ENCODE measurements at regions not wholly inside any gene's neighbourhood (a gene's known extent, or its start where the extent isn't known, plus 50 kb on each side); places are given as distances from the start of the nearest gene placed in this dataset.

- ATAC-seq (ENCODE audit: low read depth): no peak
- POLR2A ChIA-PET: no interaction called here
Measured at GRCh38 chr14:55889124-55889523, 229.1 kb upstream of the PELI2 start.

GRCh38 chr14:55891692-55892091 lies 226.5 kb upstream of the PELI2 start:
- H3K9me3 Mint-ChIP-seq: no peaks in the 10 kb centered on the region

More at GRCh38 chr14:55889124-55889523, 229.1 kb upstream of the PELI2 start:
- H3K36me3 Mint-ChIP-seq: no peaks in the 10 kb centered on the region
- H3K27me3 Mint-ChIP-seq: peaks cover 21% of the 10 kb centered on the region
- DNase-seq: no peak
- no peak overlapping the region for H3K4me3 Mint-ChIP-seq
- H3K9me3 Mint-ChIP-seq: no peaks in the 10 kb centered on the region
- H3K27ac Mint-ChIP-seq: no peak overlapping the region
- no peaks in the 10 kb centered on the region for H3K4me1 Mint-ChIP-seq

GRCh38 chr14:55892906-55893305 lies 225.3 kb upstream of the PELI2 start:
- peaks cover 9% of the 10 kb centered on the region for H3K27me3 Mint-ChIP-seq
- H3K9me3 Mint-ChIP-seq: no peaks in the 10 kb centered on the region
- no peak overlapping the region for H3K27ac Mint-ChIP-seq
- no peaks in the 10 kb centered on the region for H3K36me3 Mint-ChIP-seq
- DNase-seq (no peak), ATAC-seq (ENCODE audit: low read depth) (no peak)
- POLR2A ChIA-PET: no interaction called here
- no peak overlapping the region for H3K4me3 Mint-ChIP-seq
- no peaks in the 10 kb centered on the region for H3K4me1 Mint-ChIP-seq

More at GRCh38 chr14:55891692-55892091, 226.5 kb upstream of the PELI2 start:
- DNase-seq: no peak
- POLR2A ChIA-PET: no interaction called here
- H3K4me3 Mint-ChIP-seq: no peak overlapping the region
- no peaks in the 10 kb centered on the region for H3K36me3 Mint-ChIP-seq
- H3K4me1 Mint-ChIP-seq: no peaks in the 10 kb centered on the region
- no peak overlapping the region for H3K27ac Mint-ChIP-seq
- no peak for ATAC-seq (ENCODE audit: low read depth)
- peaks cover 14% of the 10 kb centered on the region for H3K27me3 Mint-ChIP-seq

DNA sequence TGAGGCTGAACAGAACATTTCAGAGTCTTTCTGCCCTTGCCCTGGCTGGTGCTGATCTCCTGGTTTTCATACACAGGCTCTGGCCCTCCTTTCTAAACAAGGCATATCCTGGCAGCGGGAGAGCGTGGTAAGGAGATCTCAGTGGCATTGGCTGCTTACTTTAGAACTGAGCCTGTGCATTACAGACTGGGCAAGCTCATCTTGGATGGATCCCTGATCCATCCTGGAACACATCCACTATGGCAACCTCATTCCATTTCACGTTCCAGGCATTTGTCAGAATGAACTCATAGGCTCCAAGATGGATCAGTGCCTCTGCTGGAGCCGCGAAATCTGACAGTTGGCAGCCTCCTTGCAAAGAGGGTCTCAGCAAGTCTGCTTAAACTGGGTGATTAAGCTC lies 224.5 kb upstream of the PELI2 start:
- POLR2A ChIA-PET: no interaction called here
- Mint-ChIP-seq H3K27me3 (peaks cover 8% of the 10 kb centered on the region), H3K4me1 (no peaks in the 10 kb centered on the region), H3K36me3 (no peaks in the 10 kb centered on the region), H3K27ac (no peak overlapping the region), H3K4me3 (no peak overlapping the region), H3K9me3 (no peaks in the 10 kb centered on the region)
- no peak for DNase-seq
- no peak for ATAC-seq (ENCODE audit: low read depth)

GRCh38 chr14:55897031-55897430 lies 221.2 kb upstream of the PELI2 start:
- H3K4me3 Mint-ChIP-seq: no peak overlapping the region
- peaks cover 2% of the 10 kb centered on the region for H3K27me3 Mint-ChIP-seq
- no peak for ATAC-seq (ENCODE audit: low read depth)
- no peaks in the 10 kb centered on the region for H3K36me3 Mint-ChIP-seq
- H3K4me1 Mint-ChIP-seq: peaks cover 2% of the 10 kb centered on the region
- no peaks in the 10 kb centered on the region for H3K9me3 Mint-ChIP-seq
- DNase-seq: no peak
- H3K27ac Mint-ChIP-seq: no peak overlapping the region
- POLR2A ChIA-PET: no interaction called here

DNA sequence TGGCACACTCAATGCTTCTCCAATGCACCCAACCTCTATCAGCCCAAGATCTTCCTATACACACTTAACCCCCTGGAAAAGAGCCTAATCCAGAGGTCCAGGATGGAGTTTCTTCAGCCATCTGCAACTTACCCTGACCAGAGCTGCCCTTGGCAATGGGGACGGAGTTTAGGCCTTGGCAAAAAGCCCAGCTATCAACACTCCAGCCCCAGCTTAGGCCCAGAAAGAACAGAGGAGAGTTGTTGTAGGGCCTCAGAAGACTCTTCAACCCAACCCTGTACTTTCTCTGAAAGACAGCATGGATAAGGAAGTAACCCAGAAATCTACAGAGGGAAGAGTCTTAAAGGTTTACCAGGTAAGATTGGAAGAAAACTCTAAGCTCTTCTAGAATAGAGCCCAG lies 219.3 kb upstream of the PELI2 start:
- no peak for DNase-seq

GRCh38 chr14:55899531-55899930 lies 218.7 kb upstream of the PELI2 start:
- H3K4me1 Mint-ChIP-seq: peaks cover 2% of the 10 kb centered on the region
- H3K4me3 Mint-ChIP-seq: no peak overlapping the region
- H3K27me3 Mint-ChIP-seq: no peaks in the 10 kb centered on the region

More for the DNA sequence above, 219.3 kb upstream of the PELI2 start:
- Mint-ChIP-seq H3K36me3 (no peaks in the 10 kb centered on the region), H3K27me3 (no peaks in the 10 kb centered on the region), H3K9me3 (no peaks in the 10 kb centered on the region), H3K27ac (no peak overlapping the region), H3K4me3 (no peak overlapping the region), H3K4me1 (peaks cover 2% of the 10 kb centered on the region)
- POLR2A ChIA-PET: no interaction called here
- no peak for ATAC-seq (ENCODE audit: low read depth)

DNA sequence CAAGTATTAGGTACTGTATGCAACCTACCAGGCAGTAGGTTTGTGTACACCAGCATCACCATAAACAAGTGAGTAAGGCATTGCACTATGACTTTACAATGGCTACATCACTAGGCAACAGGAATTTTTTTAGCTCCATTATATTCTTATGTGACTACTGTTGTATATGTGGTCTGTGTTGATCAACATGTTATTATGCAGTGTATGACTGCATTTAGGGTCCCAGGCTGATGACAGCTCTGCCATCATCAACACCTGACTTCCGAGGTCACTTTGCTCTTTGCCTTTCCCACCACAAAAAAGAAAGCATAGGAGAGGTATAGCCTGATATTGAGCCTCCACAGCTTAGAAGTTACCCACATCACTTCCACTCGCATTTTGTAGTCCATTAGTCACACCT lies 217.5 kb upstream of the PELI2 start:
- Mint-ChIP-seq H3K9me3 (no peaks in the 10 kb centered on the region), H3K4me1 (peaks cover 2% of the 10 kb centered on the region), H3K27me3 (no peaks in the 10 kb centered on the region), H3K4me3 (no peak overlapping the region), H3K27ac (no peak overlapping the region), H3K36me3 (no peaks in the 10 kb centered on the region)
- POLR2A ChIA-PET: no interaction called here
- no peak for DNase-seq
- ATAC-seq (ENCODE audit: low read depth): no peak

More at GRCh38 chr14:55899531-55899930, 218.7 kb upstream of the PELI2 start:
- POLR2A ChIA-PET: no interaction called here
- DNase-seq (no peak), ATAC-seq (ENCODE audit: low read depth) (no peak)
- H3K9me3 Mint-ChIP-seq: no peaks in the 10 kb centered on the region
- no peak overlapping the region for H3K27ac Mint-ChIP-seq
- no peaks in the 10 kb centered on the region for H3K36me3 Mint-ChIP-seq

DNA sequence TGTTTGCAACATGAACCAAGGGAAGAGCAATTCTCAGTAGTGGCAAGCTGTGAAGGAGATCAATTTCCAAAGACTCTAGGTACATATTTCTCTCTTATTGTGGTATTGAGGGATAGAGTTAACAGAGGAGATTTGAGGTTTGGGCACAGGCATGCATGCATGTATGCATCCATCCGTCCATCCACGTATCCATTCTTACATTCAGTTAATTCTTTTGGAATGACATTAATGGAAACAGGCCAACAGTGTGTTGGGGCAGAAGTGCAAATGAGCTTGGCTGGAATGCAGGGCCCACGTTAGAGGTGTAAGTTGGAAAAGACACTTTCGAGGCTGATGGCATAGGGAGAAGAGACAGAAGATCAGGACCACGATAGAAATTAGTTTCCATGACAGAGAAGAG lies 216.9 kb upstream of the PELI2 start:
- Mint-ChIP-seq H3K27ac (no peak overlapping the region), H3K4me3 (no peak overlapping the region), H3K9me3 (no peaks in the 10 kb centered on the region), H3K27me3 (no peaks in the 10 kb centered on the region), H3K36me3 (no peaks in the 10 kb centered on the region), H3K4me1 (peaks cover 2% of the 10 kb centered on the region)
- ATAC-seq (ENCODE audit: low read depth) (no peak), DNase-seq (no peak)
- POLR2A ChIA-PET: no interaction called here

DNA sequence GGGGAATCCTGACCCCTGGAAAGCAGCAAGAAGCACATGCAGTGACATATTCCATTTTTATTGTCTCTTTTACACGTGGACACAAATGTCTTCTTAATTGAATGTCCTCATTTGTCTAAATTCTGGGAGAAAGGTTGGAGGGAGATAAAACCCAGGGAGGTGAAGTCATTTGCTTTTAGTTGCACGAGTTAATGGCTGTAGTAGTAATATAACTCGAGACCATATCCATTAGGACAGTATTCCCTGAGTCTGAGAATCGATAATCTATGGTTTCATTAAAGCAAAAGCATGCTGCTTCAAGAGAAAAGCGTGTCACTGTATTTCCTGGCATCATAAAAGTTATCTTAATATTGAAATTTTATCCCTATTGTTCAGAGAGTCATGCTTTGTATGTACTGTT lies 216.0 kb upstream of the PELI2 start:
- no peak overlapping the region for H3K27ac Mint-ChIP-seq
- H3K4me1 Mint-ChIP-seq: peaks cover 2% of the 10 kb centered on the region
- H3K9me3 Mint-ChIP-seq: no peaks in the 10 kb centered on the region
- H3K4me3 Mint-ChIP-seq: no peak overlapping the region
- no peak for ATAC-seq (ENCODE audit: low read depth)
- POLR2A ChIA-PET: no interaction called here
- H3K36me3 Mint-ChIP-seq: no peaks in the 10 kb centered on the region
- DNase-seq: no peak
- H3K27me3 Mint-ChIP-seq: no peaks in the 10 kb centered on the region

DNA sequence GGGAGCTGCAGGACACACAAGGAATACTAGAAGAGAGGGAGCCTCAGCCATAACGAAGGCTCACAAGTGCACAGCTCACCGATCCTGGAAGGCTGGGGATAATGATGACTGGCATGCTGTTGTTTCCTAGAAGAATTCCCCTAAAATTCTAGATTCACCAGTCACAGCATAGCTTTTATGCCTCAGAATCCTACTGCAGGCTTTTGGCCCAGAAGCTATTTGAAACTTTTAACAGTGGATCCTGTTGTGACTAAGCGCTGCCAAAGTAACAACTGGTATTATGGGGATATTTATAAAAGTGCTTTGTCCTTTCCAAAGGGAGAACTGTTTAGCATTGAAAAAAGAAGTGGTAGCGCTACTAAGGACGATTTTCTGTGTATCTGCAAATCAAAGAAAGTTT lies 214.1 kb upstream of the PELI2 start:
- POLR2A ChIA-PET: no interaction called here
- Mint-ChIP-seq H3K9me3 (no peaks in the 10 kb centered on the region), H3K27ac (no peak overlapping the region), H3K36me3 (no peaks in the 10 kb centered on the region), H3K27me3 (peaks cover 3% of the 10 kb centered on the region), H3K4me3 (no peak overlapping the region), H3K4me1 (peaks cover 2% of the 10 kb centered on the region)
- ATAC-seq (ENCODE audit: low read depth): no peak
- DNase-seq: no peak

DNA sequence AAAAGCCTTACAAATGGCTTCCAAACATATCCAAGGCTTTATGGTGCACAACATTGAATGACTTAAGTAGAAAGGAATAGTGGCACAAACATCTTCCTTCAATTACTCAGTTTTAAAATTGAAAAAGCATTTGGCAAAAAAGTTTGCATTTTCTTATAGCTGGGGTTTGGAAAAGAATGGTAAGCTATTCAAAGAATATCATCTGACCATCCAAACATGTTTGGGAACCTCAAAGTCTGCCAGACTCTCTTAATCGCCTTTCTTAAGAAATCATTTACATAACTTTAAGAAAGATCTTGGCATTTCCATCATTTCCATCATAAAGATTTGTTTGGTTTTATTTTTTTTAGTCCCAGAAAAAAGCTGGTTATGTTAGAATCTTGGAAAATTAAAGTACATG lies 210.1 kb upstream of the PELI2 start:
- Mint-ChIP-seq H3K4me1 (no peaks in the 10 kb centered on the region), H3K36me3 (no peaks in the 10 kb centered on the region), H3K27ac (no peak overlapping the region), H3K27me3 (peaks cover 3% of the 10 kb centered on the region), H3K9me3 (no peaks in the 10 kb centered on the region), H3K4me3 (no peak overlapping the region)
- POLR2A ChIA-PET: no interaction called here
- DNase-seq: no peak
- no peak for ATAC-seq (ENCODE audit: low read depth)

GRCh38 chr14:55909879-55910278 lies 208.3 kb upstream of the PELI2 start:
- Mint-ChIP-seq H3K9me3 (no peaks in the 10 kb centered on the region), H3K4me3 (no peak overlapping the region), H3K4me1 (no peaks in the 10 kb centered on the region), H3K27ac (no peak overlapping the region), H3K36me3 (no peaks in the 10 kb centered on the region), H3K27me3 (peaks cover 8% of the 10 kb centered on the region)
- DNase-seq (no peak), ATAC-seq (ENCODE audit: low read depth) (no peak)
- POLR2A ChIA-PET: no interaction called here

DNA sequence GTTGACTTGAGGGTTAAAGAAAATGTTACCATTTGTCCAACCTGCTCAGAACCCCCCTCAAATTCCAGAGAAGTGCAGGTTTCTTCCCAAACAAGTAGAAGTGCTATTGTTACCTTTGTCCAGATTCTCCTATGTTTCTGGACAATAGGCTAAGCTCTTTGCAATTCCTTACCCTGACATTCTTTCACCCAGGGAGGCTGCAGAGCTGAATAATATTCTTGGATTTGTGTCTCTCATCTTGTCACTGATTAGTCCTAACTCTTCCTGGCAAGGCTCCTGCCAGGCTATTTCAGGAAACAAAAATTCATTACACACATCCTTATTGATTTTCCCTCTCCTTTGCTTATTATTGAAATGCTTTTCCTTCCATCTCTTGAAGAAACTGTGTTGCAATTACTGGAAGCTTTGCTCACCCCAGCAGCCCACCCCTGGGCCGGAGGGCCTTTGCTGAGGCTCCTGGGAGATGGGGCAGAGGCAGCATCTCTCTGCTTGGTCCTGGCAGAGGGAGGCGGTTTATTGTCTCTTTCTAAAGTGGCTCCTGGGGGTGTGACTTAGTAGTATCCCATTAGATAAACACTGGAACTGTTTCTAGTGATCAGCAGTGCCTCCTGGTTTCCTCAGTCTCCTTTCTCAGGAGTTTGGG lies 207.5 kb upstream of the PELI2 start:
- DNase-seq (no peak), ATAC-seq (ENCODE audit: low read depth) (no peak)
- Mint-ChIP-seq H3K27me3 (peaks cover 8% of the 10 kb centered on the region), H3K27ac (no peak overlapping the region), H3K9me3 (no peaks in the 10 kb centered on the region), H3K4me1 (no peaks in the 10 kb centered on the region), H3K36me3 (no peaks in the 10 kb centered on the region), H3K4me3 (no peak overlapping the region)
- POLR2A ChIA-PET: no interaction called here

DNA sequence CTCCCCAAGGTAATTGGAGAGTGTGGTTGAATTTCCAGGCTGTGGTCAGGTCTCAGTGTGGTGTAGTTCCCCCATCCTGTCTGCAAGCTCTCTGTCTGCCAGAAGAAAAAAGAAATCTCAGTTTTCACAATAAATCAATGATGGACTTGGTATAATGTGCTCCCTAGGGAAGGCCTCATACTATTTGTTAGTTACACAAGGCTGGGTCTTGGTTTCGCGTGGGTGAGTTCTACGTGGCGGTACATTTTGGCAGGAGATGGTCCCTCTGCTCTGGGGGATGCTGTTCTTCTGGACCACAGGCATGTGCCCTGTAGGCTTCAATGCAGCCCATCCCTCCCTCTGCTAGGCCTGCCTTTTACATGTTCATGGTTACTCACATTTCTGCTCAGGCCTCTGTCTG lies 206.4 kb upstream of the PELI2 start:
- no peaks in the 10 kb centered on the region for H3K4me1 Mint-ChIP-seq
- H3K27me3 Mint-ChIP-seq: peaks cover 8% of the 10 kb centered on the region
- ATAC-seq (ENCODE audit: low read depth) (no peak), DNase-seq (no peak)
- no peak overlapping the region for H3K27ac Mint-ChIP-seq
- no peak overlapping the region for H3K4me3 Mint-ChIP-seq
- H3K9me3 Mint-ChIP-seq: no peaks in the 10 kb centered on the region
- H3K36me3 Mint-ChIP-seq: no peaks in the 10 kb centered on the region
- POLR2A ChIA-PET: no interaction called here
